ENCODE measurements at regions not wholly inside any gene's neighbourhood (a gene's known extent, or its start where the extent isn't known, plus 50 kb on each side); places are given as distances from the start of the nearest gene placed in this dataset.

GRCh38 chr21:19130379-19131028 lies 726.9 kb upstream of the TMPRSS15 start:
- TF ChIP-seq, protein P1, sequence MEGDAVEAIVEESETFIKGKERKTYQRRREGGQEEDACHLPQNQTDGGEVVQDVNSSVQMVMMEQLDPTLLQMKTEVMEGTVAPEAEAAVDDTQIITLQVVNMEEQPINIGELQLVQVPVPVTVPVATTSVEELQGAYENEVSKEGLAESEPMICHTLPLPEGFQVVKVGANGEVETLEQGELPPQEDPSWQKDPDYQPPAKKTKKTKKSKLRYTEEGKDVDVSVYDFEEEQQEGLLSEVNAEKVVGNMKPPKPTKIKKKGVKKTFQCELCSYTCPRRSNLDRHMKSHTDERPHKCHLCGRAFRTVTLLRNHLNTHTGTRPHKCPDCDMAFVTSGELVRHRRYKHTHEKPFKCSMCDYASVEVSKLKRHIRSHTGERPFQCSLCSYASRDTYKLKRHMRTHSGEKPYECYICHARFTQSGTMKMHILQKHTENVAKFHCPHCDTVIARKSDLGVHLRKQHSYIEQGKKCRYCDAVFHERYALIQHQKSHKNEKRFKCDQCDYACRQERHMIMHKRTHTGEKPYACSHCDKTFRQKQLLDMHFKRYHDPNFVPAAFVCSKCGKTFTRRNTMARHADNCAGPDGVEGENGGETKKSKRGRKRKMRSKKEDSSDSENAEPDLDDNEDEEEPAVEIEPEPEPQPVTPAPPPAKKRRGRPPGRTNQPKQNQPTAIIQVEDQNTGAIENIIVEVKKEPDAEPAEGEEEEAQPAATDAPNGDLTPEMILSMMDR (conservative IDR thresholded peaks at IDR 0.05; ENCODE audit: low read depth, low read length), result no peak
- no peak for DNase-seq (ENCODE audit: low read depth)
- no peak overlapping the region for H3K4me3 ChIP-seq (ENCODE audit: low read depth, low read length)

DNA sequence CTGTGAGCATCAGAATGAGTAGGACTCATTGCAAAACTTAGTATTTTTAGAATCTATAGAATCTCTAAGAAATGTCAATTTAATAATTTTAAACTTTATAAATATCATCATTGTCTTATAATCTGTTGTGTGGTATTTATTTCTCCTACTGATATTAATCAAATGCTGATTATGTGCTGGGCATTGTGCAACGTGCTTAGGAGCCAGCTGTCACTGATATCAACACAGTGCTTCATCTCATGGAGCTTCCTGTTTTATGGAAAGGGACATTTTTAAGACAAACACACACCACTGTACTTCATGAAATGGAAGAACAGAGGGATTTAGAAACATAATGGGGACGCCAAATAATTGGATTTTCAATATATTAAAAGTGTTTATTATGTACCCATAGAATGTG lies 737.9 kb upstream of the TMPRSS15 start:
- no peak overlapping the region for H3K4me3 ChIP-seq (ENCODE audit: low read depth, low read length)
- TF ChIP-seq, protein P1 (conservative IDR thresholded peaks at IDR 0.05; ENCODE audit: low read depth, low read length), result no peak
- DNase-seq (ENCODE audit: low read depth), result no peak

- no peak for DNase-seq (ENCODE audit: low read depth)
Observed at GRCh38 chr21:19145682-19146293, 742.2 kb upstream of the TMPRSS15 start.

DNA sequence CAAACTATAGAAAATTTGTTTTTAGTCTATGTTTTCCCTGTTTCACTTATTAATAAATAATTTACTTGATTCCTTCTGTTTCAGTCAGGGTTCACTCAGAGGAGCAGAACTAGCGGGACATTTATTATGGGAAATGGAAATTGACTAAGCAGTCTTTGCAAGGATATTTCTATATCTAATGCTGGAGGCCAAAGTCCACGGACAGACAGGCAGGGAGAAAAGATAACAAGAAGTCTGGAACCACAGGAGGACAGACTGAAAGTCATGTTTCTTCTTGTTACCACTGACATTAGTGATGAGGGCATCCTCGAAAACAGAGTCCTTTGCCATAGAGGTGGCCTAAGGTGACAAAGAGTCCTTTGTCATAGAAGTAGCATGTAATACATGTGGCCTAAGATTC lies 744.5 kb upstream of the TMPRSS15 start:
- DNase-seq (ENCODE audit: low read depth), result no peak
- H3K4me3 ChIP-seq (ENCODE audit: low read depth, low read length), result no peak overlapping the region
- TF ChIP-seq, protein P1 (conservative IDR thresholded peaks at IDR 0.05; ENCODE audit: low read depth, low read length), result no peak

More at GRCh38 chr21:19145682-19146293, 742.2 kb upstream of the TMPRSS15 start:
- H3K4me3 ChIP-seq (ENCODE audit: low read depth, low read length), result no peak overlapping the region
- TF ChIP-seq, protein P1 (conservative IDR thresholded peaks at IDR 0.05; ENCODE audit: low read depth, low read length), result no peak

DNA sequence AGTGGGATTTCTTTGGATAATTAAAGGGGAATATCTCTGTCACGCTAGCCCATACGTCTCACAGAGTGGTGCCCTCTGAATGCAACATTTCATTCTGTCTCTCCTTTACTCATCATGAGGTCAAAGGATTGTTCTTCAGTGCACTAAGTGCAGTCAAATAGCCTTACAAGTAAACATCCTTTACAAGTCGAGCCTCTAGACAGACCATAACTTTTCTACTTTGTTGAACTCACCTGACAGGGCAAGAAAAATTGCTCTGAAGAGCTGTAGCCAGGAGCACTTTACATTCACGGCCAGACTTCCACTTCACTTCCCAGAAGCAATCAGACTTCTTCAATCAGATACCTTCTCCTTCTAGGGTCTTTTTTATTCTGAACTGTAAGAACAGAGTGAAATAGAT lies 768.0 kb upstream of the TMPRSS15 start:
- TF ChIP-seq, protein P1 (conservative IDR thresholded peaks at IDR 0.05; ENCODE audit: low read depth, low read length), result no peak
- H3K4me3 ChIP-seq (ENCODE audit: low read depth, low read length), result no peak overlapping the region
- no peak for DNase-seq (ENCODE audit: low read depth)

GRCh38 chr21:19181604-19182140 lies 778.1 kb upstream of the TMPRSS15 start:
- H3K4me3 ChIP-seq (ENCODE audit: low read depth, low read length), result no peak overlapping the region
- TF ChIP-seq, protein P1 (conservative IDR thresholded peaks at IDR 0.05; ENCODE audit: low read depth, low read length), result no peak
- DNase-seq (ENCODE audit: low read depth), result no peak
